GM03348 (cell line): ENCODE measurements at regions not wholly inside any gene's neighbourhood (a gene's known extent, or its start where the extent isn't known, plus 50 kb on each side); places are given as distances from the start of the nearest gene placed in this dataset.
"Not testable (repeated sequence)": the region's sequence is repeated elsewhere in the genome, so short reads cannot be mapped to it uniquely, and the experiment has no call there.

Source experiments
- DNase-seq: peaks from one replicate; pipeline ENCODE4 v3.0.0; 2012; ENCODE audit warnings: low spot score

DNA sequence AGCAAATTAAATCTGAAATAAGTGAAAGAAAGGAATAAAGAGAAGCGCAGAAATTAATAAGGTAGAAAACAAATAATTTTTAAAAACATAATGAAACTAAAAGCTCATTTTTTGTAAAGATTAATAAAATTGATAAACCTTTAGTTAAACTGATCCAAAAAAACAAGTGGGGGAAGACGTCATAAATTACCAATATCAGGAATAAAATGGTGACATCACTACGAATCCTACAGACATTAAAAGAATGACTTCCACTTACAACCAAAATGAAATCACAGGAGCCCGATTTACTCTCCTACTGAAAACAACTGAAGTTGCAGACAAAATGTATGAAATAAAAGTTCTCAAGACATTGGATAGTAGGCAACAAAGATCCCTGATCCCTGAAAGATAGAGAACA, 68.1 kb upstream of the IFFO2 start:
- no peak for DNase-seq

DNA sequence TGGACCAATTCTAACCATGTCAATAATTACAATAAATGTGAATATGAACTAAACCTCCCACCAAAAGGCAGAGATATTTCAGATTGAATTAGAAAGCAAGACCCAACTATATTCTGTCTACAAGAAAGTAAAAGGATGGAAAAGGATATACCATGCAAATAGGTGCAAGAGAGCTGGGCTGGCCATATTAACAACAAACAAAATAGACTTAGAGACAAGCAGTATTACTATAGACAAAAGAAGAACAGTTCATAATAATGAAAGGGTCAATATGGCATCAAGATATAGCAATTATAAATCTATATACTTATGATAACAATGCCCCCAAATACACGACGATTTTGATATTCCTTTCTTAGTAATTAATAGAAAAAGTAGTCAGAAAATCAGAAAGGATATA, 67.3 kb upstream of the IFFO2 start:
- DNase-seq: no peak

DNA sequence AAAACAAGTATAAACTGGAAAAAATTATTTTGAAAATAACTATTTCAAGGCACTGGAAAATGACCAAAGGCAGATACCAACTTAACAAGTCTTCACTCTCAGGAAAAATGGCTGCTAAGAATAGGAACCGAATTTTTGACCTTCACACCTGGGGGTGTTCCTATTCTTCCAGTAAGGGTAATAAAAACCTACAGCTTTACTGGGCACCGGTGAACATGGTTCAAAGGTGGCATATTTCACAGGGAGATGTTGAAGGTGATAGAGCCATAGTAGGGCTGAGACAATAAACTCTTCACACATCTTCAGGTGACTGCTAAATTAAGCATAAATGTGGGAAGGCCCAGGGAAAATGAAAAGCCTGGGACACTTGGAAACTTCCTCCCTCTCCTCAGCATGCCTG, 65.4 kb upstream of the IFFO2 start:
- DNase-seq: no peak

DNA sequence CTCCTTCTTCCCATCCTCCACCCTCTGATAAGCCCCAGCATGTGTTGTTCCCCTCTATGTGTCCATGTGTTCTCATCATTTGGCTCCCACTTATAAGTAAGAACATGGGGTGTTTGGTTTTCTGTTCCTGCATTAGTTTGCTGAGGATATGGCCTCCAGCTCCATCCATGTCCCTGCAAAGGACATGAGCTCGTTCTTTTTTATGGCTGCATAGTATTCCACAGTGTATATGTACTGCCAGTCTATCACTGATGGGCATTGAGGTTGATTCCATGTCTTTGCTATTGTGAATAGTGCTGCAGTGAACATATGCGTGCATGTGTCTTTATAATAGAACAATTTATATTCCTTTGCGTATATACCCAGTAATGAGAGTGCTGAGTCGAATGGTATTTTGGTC, 62.8 kb upstream of the IFFO2 start:
- DNase-seq: not testable (repeated sequence)

DNA sequence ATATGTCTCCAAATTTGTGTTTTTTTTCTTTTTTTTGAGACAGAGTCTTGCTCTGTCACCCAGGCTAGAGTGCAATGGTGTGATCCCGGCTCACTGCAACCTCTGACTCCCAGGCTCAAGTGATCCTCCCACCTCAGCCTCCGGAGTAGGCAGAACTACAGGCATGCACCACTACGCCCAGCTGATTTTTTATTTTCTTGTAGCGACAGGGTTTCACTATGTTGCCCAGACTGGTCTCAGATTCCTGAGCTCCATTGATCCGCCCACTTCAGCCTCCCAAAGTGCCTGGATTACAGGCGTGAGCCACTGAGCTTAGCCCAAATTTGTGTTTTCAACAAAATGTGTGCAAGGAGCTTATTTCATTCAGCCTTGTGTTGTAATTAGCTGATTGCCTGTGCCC, 59.0 kb upstream of the IFFO2 start:
- DNase-seq: no peak

DNA sequence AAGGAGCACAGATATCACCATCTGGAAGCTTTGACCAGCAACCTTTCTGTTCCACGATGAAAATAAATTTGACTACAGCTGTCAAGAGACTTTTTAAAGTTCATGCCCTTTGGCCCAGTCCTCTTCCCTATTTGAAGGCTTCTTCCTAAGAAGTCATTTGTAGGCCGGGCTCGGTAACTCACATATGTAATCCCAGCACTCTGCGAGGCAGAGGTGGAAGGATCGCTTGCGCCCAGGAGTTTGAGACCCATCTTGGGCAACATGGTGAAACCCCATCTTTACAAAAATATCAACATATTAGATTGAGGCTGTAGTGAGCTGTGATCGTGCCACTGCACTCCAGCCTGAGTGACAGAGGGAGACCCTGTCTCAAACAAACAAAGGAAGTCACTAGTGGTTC, 58.3 kb upstream of the IFFO2 start:
- no peak for DNase-seq

DNA sequence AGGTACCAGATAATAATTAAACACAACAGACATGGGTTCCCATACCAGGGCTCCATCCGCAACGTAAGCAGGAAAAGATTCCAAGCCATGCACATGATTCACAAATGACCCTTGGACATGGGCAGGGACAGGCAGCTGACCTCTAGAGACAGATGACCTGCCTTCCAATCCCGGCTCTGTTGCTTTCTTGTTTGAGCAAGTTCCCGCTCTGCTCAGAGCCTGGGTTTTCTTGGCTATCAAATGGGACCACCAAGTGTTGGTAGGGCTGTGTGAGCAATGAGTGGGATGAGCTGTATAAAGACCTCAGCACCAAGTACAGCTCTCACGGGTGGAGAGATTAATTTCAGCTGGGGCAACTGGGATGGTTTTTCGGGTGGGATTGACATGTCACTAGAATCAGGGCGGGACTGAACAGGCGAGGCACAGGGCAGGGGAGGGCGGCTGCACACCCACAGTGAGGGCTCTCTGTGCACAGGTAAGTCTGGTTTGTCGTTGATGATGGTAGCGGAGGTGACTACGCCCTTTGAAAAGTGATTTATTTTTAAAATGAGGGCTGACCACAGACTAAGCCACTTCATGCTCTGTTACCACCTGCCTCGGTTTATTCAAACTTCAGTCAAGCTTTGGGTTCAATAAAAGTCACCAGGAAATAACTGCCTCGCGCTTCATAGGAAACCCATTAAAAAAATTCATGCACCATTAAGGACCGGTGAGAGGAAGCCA, 57.5 kb upstream of the IFFO2 start:
- no peak for DNase-seq

DNA sequence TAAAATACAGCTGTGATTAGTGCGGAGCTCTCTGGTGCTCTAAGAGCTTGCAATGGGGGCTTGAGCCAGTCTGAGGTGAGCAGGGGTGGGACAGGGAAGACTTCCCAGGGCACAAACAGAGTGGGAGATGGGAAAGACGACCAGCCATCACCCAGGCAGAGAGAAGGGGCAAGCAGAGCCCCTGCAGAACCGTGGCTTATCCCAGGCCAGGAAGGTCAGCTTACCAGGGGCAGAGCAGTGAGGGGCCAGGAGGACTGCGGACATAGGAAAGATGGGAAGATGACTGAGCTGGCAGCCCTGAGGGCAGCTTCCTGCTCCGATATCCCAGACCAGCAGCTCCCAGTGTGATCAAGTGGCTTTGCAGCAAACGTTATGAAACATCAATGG, 55.4 kb upstream of the IFFO2 start:
- no peak for DNase-seq

DNA sequence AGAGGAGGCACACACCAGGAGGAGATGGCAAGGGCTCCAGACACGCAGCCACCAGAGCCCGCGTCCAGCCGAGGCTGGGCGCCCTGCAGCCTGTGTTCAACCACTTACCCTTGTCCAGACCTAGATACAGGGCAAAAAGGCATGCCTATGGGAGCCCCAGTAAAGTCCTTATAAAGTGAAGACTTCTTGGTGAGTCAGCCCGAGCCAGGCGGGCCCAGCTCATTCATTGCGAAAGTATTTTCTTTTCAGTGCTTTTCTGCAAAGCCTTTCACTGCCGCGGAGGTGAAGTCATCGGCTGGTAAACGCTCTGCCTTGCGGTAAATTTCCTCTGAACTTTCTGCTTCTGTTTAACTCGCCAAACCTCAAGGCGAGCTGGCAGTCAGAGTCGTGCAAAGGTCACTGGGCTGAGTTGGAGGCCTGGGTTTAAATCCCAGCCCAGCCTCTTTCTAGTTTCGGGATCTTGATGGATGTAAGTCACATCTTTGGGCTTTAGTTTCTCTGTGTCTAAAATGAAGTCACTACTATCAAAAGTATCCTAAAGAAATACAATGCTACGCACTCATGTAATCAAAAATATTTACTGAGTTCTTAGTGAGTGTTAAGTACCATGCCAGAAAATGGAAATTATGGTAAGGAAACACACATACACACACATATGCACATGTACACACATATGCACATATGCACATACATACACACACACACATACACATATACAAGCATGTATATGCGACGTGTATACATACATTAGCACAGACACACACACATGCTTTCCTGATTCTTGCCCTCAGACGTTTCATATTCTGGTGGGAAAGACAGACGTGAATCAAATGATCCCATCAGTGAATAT, 54.7 kb upstream of the IFFO2 start:
- DNase-seq: peak; percentile 92

DNA sequence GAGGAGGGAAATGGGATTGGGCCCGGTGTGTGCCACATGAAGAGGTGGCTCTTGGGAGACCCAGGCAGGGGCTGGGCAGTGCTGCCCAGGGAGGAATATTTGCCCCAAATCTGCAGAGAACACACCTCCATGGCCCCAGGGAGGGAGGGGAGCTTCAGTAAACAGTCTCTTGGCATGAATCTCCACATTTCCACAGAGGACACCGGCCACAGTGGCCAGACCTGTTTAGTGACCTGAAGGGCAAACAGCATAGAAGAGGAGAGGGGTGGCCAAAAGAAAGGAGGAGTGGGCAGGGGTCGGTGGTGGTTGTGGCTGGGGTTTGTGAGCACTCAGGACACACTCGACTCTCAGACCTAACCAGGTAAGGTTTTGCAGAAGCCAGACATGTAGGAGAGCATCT, 54.0 kb upstream of the IFFO2 start:
- no peak for DNase-seq

DNA sequence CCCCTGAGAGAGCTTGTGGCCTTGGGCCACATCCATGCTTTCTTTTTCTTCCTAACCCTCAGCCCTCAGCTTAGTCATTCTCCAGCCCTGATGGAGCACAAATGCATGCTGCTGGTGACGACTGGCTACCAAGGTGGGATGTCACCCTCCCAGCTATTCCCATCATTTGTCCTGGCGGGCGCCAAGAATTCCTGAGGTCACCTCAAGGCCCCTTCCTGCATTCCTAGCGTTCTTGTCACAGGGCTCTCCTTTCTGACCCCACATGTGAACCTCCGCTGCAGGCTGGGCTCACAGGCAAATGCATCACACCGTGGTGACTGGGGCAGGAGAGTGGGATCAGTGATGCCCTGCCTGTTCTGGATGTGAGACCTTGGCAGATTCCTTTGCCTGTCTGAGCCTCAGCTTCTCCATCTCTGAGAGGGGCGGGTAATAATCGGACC, 53.4 kb upstream of the IFFO2 start:
- DNase-seq: peak; percentile 85

DNA sequence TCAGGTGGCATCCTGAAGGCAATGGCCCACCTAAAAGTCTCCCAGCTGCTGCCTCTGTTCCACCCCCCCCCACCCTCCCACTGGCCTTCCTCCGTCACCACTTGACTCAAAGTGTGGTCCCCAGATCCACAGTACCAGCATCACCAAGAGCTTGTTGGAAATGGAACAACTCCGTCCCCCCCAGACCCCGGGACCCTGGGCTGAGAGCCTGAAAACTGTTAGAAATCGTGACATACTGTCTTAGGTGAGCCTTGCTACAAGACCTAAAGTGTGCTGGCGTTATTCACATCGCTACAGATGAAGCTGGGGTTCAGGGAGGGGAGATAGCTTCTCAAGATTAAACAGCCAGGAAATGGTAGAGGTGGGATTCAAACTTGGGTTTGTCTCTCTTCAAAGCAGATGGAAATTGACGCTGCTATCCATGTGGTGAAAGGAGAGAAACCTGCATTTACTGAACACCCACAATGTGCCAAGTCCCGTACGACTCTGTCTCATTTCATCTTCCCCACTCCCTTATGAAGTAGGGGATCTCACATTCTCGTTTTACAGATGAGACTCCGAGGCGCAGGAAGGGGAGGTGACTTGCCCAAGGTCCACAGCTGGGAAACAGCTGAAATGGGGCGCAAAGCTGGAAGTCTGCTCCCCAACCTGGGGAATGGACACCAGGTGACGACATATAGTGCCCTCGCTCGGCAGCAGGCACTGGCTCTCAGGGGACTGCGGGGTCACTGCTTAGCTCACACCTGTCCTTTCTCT, 52.8 kb upstream of the IFFO2 start:
- DNase-seq: no peak

DNA sequence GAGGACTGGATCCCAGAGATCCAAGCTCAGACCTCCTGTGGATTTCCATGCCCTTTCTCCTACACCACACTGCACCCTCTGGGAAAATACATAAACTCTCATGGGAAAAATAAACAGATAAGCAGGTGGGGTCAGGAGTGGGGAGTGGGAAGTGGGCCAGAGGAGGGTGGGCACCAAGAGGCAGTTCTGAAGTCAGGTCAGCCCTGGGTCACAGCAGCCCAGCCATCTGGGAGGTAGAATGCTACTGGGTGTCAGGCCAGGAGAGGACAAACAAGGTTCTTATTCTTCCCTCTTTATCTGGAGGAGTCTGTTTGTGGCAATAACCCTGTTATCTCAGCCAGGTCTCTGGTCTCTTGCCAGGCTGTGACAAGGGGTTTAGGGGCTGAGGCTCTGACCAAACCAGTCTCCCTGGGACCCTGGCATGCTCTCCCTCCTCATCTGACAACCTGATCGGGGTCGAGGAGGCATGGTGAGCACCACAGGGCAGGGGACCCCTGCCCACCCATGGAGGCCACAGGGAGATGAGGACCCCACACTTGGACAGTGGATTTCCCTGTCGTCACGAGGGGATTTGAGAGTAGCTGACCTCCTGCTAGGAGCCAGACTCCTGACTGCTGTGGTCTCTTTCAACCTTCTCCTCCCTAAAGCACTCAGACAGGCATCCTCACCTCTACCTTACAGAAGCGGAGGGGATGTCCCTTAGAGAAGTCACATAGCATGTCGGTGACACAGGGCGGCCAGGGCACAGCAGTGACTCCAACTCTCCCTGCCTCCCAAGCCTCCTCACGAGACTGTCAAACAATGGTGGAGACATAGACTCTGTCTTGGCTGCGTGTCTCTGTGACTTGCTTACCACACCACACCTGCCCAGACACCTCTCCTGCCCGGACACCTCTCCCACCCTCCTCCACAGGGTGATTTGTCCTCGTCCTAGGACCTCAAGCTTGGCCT, 51.3 kb upstream of the IFFO2 start:
- no peak for DNase-seq

DNA sequence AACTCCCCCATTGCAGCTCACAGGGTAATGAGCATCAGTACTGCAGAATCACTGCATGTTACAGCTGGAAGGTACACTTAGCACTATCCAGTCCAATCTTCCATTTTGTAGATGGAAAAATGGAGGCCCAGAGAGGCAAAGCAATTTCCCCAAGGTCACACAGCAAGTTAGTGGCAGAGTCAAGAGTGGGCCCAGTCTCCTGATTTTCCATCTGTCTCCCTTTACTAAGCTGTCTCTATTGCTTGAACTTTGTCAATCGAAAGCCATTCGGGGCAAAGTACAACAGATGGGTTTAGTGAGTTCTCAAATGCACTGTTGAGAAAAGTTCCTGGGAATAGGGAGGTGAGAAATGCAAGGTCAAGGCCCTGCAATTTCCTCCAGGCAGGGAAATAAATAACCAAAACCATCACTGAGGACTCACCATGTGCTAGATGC, 50.4 kb upstream of the IFFO2 start:
- DNase-seq: no peak
